ENCODE measurements at regions not wholly inside any gene's neighbourhood (a gene's known extent, or its start where the extent isn't known, plus 50 kb on each side); places are given as distances from the start of the nearest gene placed in this dataset.

DNA sequence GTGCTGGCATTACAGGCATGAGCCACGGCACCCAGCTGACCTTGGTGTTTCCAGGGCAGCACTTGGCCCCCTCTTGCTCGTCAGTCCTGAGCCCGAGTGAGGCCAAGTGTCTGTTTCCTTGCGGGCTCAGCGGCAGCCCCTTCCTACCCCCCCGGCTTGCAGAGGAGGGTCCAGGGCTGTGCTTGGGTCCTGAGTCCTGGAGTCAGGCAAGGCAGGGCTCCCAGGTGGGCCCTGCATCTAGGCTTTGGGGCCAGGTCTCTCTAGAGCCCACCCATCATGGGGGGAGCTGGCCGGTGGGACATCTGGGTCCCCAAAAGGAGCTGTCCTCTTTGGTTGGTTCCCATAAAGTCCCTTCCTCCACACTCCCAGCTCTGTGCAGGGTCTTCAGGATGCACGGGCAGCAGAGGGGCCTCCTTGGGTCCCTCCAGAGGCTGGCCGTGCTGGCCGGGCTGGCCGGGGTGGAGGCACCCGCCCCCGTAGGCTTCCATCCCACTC, 63.7 kb upstream of the HPCAL1 start:
- Histone ChIP-seq H3K4me1 (peaks cover 16% of the 10 kb centered on the region), H3K36me3 (no peaks in the 10 kb centered on the region), H3K27ac (no peak overlapping the region), H3K27me3 (ENCODE audit: low read depth) (no peaks in the 10 kb centered on the region), H3K4me3 (no peak overlapping the region), H3K9me3 (no peaks in the 10 kb centered on the region)
- ATAC-seq (no peak), DNase-seq (peak; percentile 21)
- intact Hi-C loops (cut with DNase I) = no loop called here
- TF ChIP-seq, protein P1, sequence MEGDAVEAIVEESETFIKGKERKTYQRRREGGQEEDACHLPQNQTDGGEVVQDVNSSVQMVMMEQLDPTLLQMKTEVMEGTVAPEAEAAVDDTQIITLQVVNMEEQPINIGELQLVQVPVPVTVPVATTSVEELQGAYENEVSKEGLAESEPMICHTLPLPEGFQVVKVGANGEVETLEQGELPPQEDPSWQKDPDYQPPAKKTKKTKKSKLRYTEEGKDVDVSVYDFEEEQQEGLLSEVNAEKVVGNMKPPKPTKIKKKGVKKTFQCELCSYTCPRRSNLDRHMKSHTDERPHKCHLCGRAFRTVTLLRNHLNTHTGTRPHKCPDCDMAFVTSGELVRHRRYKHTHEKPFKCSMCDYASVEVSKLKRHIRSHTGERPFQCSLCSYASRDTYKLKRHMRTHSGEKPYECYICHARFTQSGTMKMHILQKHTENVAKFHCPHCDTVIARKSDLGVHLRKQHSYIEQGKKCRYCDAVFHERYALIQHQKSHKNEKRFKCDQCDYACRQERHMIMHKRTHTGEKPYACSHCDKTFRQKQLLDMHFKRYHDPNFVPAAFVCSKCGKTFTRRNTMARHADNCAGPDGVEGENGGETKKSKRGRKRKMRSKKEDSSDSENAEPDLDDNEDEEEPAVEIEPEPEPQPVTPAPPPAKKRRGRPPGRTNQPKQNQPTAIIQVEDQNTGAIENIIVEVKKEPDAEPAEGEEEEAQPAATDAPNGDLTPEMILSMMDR (IDR thresholded peaks at IDR 0.05) = no peak

GRCh38 chr2:10239561-10239967, 63.1 kb upstream of the HPCAL1 start:
- Histone ChIP-seq H3K9me3 (no peaks in the 10 kb centered on the region), H3K4me3 (no peak overlapping the region), H3K4me1 (peaks cover 16% of the 10 kb centered on the region), H3K36me3 (no peaks in the 10 kb centered on the region), H3K27ac (no peak overlapping the region), H3K27me3 (ENCODE audit: low read depth) (no peaks in the 10 kb centered on the region)
- intact Hi-C loops (cut with DNase I) = no loop called here
- TF ChIP-seq, protein P1 (IDR thresholded peaks at IDR 0.05) = no peak
- ATAC-seq = no peak
- peak; percentile 21 for DNase-seq

DNA sequence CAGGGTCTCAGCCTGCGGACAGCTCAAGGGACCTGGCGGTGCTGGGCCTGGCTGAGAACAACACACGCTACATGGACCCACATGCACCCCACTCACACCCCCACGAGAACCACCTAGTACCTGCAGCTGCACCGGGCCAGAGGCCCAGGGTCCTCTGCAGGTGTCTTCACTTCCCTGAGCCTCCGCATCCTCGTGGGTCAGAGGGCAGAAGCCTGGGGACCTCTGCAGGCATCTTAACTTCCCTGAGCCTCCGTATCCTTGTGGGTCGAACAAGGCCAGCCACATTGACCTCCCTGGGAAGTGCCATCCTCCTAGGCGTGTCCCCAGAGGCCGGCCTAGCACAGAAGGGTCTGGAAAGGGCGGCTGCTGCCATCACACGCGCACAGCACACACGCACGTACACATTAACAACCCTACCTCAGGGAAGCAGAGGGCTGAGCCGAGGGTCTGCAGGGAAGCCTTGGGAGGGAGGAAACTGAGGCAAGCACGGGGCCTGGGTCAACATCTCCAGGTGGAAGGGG, 62.5 kb upstream of the HPCAL1 start:
- no peak for ATAC-seq
- no peaks in the 10 kb centered on the region for H3K27me3 ChIP-seq (ENCODE audit: low read depth)
- no peaks in the 10 kb centered on the region for H3K36me3 ChIP-seq
- TF ChIP-seq, protein P1 (IDR thresholded peaks at IDR 0.05) = no peak
- H3K4me3 ChIP-seq = no peak overlapping the region
- peak; percentile 20 for DNase-seq
- no peak overlapping the region for H3K27ac ChIP-seq
- intact Hi-C loops (cut with DNase I) = no loop called here
- H3K4me1 ChIP-seq = peaks cover 16% of the 10 kb centered on the region
- no peaks in the 10 kb centered on the region for H3K9me3 ChIP-seq

DNA sequence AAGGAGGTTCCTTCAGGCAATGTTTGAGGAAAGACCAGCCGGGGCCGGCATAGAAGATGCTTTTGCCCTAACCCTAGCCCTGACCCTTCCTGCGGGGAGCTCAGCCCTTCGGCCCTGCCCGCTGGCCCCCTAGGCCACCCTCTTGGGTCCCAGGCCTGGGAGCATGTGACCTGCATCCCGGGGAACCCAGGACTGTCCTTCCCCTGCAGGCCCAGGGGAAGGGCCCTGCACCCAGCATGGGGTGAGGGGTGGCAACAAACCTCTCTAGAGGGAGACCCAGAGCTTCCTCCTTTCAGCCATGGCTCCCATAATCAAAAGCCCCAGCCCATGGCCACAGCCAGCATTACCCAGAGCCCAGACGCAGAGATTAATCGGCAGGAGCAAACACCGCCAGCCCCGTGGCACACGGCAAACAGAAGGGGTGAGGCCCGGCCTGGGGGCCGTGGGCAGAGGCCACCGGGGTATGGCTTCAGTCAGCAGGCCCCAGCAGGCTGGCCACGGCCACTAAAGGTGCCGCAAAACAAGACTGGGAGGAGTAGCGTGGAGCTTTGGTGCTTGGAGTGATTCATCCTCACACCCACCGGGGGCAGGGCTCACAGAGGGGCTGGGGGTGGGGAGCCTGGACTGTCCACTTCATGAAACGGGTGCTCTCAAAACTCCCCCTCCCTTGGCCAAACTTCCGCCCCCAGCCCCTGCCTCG, 61.6 kb upstream of the HPCAL1 start:
- intact Hi-C loops (cut with DNase I) = no loop called here
- DNase-seq = peak; percentile 37

DNA sequence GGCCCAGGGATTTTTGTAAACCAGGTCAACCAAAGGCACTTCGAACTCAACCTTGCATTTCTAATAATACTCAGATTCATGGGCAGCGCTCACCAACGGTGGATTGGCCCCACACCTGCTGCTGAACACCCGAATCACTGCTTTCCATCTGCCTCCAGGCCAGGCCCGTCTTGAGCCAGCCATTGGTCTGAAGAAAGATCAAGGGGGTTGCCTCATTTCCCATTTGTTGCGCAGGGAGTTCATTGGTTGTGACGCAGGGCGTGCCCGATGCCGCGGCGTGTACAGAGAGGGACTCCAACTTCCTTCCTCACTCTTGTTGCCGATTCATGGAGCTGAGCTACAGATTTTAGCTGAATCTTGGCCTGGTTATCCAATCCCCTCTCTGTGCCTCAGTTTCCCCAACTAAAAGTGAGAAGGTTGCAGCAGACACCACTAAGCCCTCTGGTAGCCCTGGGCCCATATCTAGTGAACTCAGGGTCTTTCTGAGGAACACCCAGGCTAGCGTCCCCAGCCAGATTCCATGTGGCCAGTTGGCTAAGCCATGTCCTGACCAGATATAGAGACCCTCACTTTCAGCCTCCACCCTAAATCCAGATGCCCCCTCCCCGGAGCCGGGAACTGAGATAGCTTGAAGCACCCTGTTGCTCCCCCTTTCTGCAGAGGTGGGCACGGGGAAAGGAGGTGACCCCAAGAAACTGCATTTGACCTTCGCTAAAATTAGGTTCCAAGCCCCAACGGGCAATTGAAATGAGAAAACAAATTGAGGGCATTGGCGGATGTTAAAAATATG, 60.9 kb upstream of the HPCAL1 start:
- Histone ChIP-seq H3K4me1 (peaks cover 14% of the 10 kb centered on the region), H3K27me3 (ENCODE audit: low read depth) (no peaks in the 10 kb centered on the region), H3K27ac (no peak overlapping the region), H3K4me3 (no peak overlapping the region), H3K36me3 (no peaks in the 10 kb centered on the region), H3K9me3 (no peaks in the 10 kb centered on the region)
- DNase-seq = peak; percentile 48
- TF ChIP-seq, protein P1 (IDR thresholded peaks at IDR 0.05) = no peak
- intact Hi-C loops (cut with DNase I) = no loop called here
- no peak for ATAC-seq

More for the DNA sequence above, 61.6 kb upstream of the HPCAL1 start:
- H3K9me3 ChIP-seq = no peaks in the 10 kb centered on the region
- H3K4me1 ChIP-seq = peaks cover 16% of the 10 kb centered on the region
- TF ChIP-seq, protein P1 (IDR thresholded peaks at IDR 0.05) = no peak
- H3K27me3 ChIP-seq (ENCODE audit: low read depth) = no peaks in the 10 kb centered on the region
- H3K36me3 ChIP-seq = no peaks in the 10 kb centered on the region
- no peak overlapping the region for H3K4me3 ChIP-seq
- no peak for ATAC-seq
- H3K27ac ChIP-seq = no peak overlapping the region
